LHCN-M2 (cell line): ENCODE measurements at regions not wholly inside any gene's neighbourhood (a gene's known extent, or its start where the extent isn't known, plus 50 kb on each side); places are given as distances from the start of the nearest gene placed in this dataset.
"Not testable (repeated sequence)": the region's sequence is repeated elsewhere in the genome, so short reads cannot be mapped to it uniquely, and the experiment has no call there.

Source experiments
- DNase-seq: peaks from one replicate; pipeline ENCODE4 v3.0.0-alpha.2; 2012; ENCODE audit warnings: low read depth

DNA sequence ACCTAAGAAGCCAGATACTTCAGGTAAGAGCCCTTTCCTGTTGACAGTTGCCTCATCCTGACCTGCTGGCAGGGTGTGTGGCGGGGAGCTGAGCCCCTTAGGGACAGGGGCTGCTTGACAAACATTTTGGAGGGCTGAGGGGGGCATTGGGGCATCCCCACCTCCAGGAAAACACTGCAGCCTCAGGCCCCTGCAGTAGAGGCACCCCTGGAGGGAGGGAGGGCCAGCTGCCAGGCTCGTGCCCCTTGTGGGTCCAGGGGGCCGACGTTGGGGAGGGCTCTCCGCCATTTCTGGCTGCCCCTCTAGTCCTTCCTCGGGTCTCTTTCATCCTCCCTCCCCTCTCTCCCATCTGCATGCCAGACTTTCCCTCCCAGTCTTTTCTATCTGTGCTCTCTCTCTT lies 177.3 kb downstream of the RPS24 start:
- no peak for DNase-seq

GRCh38 chr10:78211561-78212051 lies 177.9 kb downstream of the RPS24 start:
- DNase-seq = peak; percentile 57

GRCh38 chr10:78212060-78212785 lies 178.6 kb downstream of the RPS24 start:
- DNase-seq = peak; percentile 32

- no peak for DNase-seq
Measured at GRCh38 chr10:78212786-78213175, 179.1 kb downstream of the RPS24 start.

- DNase-seq = no peak
Measured at GRCh38 chr10:78214955-78215354, 181.3 kb downstream of the RPS24 start.

DNA sequence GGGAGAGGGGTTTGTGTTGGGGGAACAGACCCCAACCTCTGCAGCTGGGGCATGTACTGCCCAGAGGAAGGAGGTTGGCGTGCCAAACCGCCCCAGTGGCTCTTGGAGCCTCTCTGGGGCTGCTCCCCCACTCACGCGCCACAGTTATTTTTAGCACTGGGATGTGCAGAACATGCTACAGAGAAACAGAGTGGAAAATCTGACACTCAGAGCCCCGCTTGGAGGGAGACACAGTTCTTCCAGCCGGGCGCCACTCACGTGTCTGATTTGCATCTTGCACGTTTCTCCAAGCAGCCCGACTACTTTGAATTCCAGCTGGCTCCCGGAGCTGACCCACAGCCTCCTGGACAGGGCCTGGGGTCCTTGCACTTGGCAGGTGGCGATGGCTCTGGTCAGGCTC lies 182.0 kb downstream of the RPS24 start:
- peak; percentile 72 for DNase-seq

DNA sequence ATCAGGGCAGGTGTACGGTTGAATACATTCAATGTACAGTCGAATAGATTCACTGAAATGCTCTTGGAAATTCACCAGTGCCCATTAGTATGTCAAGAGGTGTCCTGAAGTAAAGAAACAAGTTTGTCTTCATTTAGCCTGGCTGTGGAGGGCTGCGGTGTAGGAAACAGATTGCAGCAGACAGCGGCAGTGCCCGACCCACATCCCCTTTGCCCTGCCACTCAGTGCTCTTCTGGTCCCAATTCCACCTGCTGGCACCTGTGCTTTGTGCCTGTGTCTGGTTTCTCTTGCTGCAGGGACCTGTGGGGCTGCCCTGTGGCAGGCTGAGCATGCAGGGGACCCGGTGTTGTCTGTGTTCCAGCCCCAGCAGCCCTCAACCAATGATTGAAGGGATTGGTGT lies 183.7 kb downstream of the RPS24 start:
- DNase-seq = no peak

- DNase-seq = no peak
Measured at GRCh38 chr10:78218798-78219490, 185.3 kb downstream of the RPS24 start.

DNA sequence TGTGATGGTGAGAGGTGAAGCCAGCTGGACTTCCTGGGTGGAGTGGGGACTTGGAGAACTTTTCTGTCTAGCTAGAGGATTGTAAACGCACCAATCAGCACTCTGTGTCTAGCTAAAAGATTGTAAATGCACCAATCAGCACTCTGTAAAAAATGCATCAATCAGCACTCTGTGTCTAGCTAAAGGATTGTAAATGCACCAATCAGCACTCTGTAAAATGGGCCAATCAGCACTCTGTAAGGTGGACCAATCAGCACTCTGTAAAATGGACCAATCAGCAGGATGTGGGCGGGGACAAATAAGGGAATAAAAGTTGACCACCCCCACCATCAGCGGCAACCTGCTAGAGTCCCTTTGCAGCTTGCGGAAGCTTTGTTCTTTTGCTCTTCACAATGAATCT lies 185.9 kb downstream of the RPS24 start:
- DNase-seq = not testable (repeated sequence)

GRCh38 chr10:78220781-78221180 lies 187.1 kb downstream of the RPS24 start:
- DNase-seq = no peak

- peak; percentile 67 for DNase-seq
Measured at GRCh38 chr10:78222096-78222790, 188.6 kb downstream of the RPS24 start.

DNA sequence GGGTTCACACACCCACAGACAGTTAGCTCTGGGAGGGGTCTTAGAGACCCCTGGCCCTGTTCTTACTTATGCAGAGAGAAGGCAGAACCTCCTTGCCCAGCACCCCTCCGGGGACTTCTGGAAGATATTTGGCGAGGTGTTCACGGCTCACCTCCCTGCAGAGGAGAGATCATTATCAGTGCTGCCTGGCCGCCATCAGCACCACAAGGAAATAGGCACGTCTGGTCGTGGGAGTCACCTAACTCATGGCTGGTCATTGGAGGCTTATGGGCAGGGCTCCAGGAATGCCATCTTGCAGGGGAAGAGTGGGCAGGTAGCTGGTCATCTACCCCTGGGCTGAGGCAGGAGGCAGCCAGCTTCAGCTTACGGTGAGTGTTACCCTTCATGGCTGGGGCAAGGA lies 189.4 kb downstream of the RPS24 start:
- no peak for DNase-seq

- peak; percentile 58 for DNase-seq
Measured at GRCh38 chr10:78224602-78225001, 190.9 kb downstream of the RPS24 start.

DNA sequence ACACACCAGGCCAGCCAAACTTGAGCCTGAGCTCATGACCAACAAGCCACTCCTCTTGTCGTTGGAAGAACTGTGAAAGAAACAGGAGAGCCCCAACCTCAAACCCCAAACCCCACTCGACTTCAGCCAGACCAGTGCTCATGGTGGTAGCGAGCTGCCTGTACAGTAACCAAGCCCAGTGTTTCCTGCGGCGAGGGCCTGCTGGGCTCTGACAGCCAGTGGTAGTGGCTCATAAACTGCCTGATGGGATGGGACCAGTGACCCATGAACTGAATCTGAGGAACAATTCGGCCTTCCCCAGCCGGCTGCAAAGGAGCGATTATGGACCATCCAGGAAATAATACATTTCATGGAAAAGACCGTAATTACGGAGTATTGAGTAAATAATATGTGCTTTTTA lies 191.9 kb downstream of the RPS24 start:
- no peak for DNase-seq

DNA sequence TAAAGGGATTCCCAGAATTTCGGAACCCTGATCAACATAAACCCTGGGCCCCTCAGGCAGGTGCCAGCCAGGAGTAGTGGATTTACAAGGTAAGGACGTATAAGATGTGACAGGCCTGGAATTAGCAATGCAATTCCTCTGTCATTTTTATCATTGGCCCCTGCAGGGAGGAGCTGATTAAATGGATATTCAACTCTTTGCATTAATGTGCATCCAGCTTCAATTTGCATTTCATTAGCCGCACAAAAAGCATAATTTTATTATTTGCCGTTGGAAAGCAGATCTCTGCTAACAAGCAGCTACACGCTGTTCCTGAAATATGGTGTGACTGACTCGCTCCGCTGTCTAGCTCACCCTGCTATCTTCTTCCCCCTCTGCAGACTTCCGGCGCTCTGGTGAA lies 195.8 kb downstream of the RPS24 start:
- DNase-seq = no peak

DNA sequence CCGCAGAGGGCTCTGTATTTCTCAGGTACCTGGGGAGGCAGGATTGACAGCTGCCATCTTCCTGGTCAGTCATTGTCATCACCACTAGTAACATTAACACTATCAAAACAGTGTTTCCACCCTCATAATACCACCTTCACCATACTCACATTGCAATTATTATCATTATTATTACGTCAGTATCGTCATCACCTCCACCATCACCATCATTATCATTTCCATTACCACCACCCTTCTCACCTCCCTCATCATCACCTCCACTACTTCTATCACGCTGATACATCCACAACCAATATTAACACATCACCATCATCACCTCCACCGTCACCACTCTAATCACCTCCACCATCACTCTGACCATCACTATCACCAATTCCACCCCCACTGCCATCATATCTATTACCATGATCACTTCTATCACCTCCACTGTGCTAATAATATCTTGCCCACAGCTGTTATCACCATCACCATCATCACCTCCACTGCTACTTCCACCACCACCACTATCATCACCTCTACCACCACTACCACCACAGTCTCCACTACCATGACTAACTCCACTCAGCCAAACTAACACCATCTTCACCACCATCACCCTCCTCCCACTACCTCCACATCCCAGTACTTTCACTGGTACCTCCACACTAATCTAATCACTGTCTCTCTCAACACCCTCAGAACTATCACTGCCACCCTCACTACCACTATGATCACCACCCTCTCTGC lies 196.4 kb downstream of the RPS24 start:
- no peak for DNase-seq

DNA sequence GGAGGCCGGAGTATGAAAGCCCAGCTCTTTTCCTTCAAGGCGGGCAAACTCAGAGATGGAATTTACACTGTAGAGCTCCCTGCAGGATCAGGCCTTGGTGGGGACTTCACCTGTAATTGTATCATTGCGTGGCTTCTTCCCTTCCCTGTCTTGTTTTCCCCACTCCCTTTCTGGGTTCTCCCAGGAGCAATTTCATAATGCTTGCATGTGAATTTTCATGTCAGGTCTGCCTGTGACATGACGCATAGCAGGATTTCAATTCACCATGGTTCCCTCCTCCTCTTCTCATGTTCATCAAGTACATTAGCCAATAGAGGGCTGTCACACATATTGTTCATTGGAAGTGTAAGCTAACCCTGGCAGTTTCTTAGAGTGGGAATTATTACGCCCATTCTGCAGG lies 197.7 kb downstream of the RPS24 start:
- no peak for DNase-seq

DNA sequence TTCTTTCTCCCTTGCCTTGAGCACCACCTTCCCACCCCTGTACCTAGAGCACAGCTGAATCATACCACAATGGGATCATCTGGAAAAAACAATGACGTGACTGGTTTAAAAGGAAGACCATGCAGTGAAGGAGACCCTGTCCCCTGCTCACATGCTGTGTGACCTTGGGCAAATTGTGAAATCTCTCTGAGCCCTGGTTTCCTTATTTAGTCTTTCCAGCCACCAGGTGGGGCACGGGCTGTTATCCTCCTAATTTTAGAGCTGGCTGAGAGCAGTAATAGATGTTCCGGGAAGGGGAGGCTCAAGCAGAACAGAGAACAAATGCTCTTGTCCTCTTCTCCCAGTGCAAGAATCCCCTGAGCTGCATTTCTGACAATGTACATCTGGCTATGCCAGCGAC lies 198.3 kb downstream of the RPS24 start:
- peak; percentile 28 for DNase-seq

DNA sequence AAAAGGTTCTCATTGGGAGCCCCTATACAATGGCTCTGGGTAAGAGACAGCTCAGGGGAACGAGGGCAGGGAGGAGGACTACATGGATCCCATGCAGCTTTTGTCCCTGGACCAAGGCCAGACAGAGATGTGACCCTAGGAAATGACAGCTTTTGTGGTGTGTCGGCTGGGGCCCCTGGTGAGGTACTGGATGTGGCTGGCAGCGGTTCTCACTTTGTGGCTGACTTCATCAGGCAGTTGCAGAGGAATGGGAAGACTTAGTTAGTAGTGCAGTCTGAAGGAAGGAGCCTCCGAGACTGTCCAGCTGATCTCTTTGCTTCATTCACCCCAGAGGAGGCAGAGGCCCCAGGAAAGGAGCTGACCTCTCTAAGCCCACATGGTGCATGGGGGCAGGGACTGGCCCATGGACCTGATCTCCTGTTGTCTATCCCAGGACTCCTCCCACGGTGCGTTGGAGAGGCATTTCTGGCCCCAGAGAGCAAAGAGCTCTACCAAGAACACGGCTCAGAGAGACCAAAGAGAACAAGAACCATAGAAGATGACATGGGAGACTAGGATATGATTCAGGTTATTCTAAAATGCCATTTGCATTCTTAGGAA lies 202.9 kb downstream of the RPS24 start:
- DNase-seq = no peak

DNA sequence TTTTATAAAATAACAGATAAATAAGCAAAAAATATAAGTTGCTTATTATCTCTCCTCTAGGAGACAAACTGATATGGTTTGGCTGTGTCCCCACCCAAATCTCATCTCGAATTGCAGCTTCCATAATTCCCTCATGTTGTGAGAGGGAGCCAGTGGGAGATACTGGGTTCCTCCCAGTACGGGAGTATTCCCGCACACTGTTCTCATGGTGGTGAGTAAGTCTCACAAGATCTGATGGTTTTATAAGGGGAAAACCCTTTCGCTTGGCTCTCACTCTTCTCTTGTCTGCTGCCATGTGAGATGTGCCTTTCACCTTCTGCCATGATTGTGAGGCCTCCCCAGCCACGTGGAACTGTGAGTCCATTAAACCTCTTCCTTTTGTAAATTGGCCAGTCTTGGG lies 204.3 kb downstream of the RPS24 start:
- DNase-seq = not testable (repeated sequence)

DNA sequence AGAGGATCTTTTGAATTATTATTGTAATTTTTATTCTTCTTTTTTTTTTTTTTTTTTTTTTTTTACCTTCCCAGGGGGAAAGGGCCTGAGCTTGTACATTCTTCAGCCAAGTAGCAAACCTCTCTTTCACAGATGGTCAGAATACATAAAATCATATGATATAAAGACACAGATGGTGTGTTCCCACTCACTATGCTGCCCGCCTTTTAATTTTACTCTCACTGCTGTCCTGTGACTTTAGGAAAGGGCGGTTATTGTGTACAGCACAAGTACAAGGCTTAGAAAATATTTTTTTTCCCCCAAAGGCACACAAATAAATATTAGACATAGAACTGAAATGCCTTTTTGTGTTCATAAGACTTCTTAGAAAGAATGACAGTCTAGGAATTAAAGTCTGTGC lies 213.6 kb downstream of the RPS24 start:
- DNase-seq = no peak

DNA sequence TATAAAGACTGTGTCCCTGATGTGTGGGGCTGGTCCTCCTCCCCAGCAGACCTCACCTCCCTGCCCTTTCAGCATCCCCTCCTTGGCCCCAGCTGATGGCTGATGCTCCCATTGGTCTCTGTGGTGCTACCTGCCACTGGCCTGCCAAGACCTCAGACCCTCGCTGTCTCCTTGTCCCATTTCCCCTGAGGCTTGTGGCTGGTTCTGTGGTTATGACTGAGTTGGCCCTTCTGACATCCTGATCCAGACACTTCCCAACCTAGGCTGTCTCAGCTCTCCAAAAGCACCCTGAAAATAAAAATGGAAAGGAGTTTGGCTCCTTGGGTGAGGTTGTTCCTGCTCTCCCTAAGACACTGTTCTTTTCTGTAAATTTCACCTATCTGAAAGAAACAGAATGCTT lies 214.2 kb downstream of the RPS24 start:
- peak; percentile 23 for DNase-seq
